ENCODE measurements at regions not wholly inside any gene's neighbourhood (a gene's known extent, or its start where the extent isn't known, plus 50 kb on each side); places are given as distances from the start of the nearest gene placed in this dataset.

DNA sequence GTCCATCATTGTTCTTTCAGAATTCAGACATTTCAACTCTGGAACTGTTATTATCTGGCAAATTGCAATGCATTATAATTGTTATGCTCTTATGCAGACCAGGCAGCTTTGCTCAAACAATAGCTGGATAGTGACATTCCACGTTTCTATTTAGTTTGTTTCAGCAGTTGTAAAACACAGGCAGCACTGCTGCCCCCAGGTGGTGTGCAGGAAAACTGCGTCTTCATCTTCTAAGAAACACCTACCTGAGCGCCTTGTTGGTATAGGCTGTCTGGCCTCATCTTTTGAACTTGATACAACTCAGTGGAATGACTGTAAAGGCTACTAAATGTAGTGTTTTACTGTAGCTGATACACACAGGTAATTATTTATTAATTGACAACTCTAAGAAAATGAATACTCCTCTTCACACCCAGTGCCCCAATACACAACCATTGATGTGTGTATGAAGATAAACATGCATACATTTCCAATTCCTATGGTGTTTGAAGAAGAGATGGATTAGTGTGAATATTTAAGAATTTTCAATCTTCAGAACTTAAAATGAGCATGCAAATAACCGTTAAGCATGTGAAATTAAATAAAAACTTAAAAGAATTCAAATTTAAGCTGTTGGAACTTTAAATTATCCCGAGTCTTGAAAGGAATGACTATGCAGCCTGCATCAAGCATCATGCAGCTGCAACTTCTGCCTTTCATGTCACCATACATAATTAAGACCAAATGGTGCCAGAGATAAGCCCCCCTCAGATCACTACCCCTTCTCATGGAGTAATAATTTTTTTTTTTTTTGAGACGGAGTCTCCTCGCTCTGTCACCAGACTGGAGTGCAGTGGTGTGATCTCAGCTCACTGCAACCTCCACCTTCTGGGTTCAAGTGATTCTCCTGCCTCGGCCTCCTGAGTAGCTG, 85.6 kb downstream of the CD8B2 start:
- peak; percentile 37 for DNase-seq

DNA sequence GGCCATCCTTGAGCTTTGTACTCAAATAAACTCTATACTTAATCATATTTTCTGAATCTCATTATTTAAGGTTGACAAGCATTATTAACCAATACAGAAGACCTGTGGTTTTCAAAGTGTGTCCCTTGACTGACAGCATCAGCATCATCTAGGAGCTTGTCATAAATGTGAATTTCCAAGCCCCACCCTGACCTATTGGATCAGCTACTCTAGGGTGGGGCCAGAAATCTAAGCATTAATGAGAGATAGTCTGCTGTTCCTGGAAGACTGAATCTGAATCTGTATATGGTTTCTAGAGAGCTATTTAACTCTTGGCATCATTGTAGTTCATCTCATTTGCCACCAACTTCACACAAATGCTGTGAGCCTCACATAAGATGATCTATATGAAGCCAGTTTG, 86.6 kb downstream of the CD8B2 start:
- DNase-seq = no peak

DNA sequence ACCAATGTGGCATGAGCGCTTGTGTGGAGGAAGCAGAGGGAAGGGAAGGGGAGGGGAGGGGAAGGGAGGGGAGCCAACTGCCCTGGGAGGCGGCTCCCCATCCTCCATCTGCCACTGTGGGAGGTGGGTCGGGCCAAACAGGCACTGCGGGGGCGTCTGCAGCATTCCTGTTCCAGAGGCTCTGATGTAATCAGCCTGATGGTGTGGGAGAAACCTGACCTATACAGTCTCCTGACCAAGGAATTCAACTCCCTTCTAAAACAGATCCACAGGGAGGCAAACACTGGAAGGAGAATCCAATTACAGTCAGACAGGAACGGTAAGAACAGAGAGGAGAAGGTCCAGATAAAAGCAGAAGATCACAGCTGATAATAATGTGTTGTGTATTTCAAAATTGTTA, 88.8 kb downstream of the CD8B2 start:
- DNase-seq = no peak

DNA sequence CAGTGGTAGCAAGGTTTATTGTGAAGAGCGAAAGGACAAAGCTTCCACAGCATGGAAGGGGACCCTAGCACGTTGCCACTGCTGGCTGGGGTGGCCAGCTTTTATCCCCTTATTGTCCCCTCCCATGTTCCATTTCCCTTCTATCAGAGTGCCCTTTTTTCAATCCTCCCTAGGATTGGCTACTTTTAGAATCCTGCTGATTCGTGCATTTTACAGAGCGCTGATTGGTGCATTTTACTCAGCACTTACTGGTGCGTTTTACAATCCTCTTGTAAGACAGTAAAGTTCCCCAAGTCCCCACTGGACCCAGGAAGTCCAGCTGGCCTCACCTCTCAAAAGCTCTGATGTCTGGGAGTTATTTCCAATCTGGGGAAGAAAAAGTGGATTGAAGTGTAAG, 90.1 kb downstream of the CD8B2 start:
- DNase-seq = no peak

DNA sequence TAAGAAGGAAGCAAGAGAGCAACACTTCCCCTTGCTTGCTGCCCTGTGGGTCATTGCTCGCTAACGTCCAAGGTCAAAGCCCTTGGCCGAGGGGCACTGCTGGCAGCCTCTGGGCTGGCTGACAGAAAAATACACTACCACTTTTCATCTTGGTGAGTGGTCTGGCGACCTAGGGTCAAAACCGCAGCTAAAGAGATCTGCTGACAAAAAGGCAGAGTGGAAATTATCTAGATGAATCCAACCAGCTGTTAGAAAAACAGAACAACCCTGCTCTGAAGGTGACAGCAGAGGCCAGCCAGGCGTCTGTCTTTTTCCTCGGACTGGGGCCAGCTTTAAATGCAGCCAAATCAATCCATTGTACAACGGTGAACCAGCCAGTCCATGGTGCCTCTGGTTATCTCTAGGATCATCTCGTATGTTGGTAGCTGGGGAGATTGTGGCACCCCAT, 92.6 kb downstream of the CD8B2 start:
- DNase-seq = no peak

DNA sequence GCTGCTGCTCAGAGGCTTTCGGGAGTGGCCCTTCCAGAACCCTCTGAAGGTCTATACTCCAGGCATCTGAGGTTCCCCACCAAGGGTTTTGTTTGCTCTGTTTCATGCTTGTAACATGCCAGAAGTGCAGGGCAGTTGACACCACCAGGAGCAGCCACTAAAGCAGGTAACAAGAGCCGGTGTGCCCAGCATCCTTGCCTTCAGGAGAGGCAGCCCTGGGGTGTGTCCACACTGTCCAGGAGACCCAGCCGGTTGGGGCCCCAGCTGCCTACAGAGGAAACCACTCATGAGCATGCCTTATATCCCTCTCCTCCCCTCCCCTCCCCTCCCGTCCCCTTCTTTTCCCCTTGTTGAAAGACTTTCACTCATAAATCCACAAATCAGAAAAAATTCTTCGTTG, 93.1 kb downstream of the CD8B2 start:
- DNase-seq = no peak

DNA sequence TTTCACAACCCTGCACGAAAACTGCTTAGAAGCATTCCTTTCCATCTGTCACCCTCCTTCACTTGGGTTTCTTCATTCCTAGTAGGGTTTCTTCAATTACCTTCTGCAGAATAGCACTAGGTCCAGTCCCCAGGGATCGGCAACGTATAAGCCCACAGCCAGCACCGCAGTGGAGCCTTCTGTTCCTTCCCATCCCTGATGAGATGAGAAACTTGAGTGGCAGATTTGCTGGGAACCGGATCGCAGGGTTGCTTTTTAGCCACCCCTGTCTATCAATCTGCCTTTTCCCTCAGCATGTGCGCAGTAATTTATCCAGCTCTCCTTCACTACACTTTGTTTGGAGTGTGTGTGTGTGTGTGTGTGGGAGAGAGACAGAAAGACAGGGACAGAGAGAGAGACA, 94.2 kb downstream of the CD8B2 start:
- no peak for DNase-seq

DNA sequence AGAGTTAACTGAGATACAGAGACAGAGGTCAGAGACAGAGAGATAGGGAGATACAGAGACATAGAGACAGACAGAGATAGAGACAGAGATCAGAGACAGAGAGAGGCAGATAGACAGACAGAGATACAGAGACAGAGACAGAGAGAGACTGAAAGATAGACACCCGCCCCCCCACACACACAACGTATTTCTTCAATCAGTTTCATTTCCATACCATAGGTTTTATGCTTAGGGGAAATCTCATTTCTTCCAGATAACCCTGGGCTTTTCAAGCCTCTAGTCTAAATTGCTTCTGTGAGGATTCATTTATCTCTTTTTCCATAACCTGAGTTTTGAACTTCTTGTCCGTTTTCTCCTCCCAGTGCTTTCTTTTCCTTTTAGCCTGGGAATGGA, 94.6 kb downstream of the CD8B2 start:
- DNase-seq = no peak

DNA sequence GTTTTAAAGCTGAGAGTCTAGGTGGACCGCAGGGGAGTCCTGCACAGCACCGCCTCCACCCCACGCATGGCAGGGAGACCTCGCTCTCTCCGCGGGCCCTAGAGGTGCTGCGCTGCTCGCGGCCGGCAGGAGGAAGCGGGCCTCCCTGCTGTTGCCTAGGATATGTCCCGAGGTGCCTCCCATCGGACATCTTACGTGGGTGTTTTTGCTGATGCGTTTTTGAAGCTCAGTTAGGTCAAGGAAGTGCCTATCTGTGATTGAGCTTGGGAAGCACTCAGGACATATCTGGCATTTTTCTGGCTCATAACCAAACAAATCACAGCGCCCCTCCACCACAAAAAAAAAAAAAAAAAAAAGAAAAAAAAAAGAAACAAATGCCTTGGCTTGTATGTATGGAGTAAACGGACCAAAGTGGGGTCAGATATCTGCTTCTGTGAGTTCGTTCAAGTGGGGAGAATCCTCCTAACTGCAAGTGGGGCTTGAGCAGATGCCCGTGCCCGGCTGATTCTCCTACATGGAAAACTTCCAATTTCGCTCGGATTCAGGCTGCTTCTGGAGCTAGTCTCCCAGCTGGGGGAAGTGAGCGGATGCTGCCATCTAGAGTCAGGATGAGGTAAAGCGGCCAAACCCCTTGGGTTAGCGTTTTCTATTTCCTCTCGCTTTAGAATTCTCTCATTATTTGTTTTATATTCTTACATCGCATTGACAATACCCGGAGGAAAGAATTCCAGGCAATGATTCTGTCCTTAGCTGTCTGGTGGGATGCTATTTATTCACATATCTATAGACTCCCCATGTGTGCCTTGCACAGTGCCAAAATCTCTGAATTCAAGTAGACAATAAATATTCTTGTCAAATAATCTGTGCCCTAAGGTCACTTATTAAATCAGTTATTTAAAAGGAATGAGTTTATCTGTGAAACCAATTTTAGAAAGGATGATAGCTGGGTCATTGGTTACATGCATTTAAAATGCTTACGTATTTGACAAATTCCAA, 95.3 kb downstream of the CD8B2 start:
- DNase-seq = peak; percentile 59

DNA sequence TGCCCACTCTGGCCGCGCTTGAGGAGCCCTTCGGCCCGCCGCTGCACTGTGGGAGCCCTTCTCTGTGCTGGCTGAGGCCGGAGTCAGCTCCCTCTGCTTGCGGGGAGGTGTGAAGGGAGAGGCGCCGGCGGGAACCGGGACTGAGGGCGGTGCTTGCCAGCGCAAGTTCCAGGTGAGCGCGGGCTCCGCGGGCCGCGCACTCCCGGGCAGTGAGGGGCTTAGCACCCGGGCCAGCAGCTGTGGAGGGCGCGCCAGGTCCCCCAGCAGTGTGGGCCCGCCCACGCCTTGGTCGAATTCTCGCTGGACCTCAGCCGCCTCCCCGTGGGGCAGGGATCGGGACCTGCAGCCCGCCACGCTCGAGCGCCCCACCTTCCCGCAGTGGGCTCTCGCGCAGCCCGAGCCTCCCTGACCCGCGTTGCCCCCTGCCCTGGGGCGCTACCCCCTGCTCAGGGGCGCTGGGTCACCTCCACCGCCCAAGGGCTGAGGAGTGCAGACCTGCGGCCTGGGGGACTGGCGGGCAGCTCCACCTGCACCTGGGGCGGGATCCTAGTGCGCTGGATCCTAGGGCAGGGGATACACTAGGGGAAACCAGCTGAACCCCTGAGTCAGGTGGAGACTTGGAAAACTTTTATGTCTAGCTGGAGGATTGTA, 97.3 kb downstream of the CD8B2 start:
- no peak for DNase-seq

DNA sequence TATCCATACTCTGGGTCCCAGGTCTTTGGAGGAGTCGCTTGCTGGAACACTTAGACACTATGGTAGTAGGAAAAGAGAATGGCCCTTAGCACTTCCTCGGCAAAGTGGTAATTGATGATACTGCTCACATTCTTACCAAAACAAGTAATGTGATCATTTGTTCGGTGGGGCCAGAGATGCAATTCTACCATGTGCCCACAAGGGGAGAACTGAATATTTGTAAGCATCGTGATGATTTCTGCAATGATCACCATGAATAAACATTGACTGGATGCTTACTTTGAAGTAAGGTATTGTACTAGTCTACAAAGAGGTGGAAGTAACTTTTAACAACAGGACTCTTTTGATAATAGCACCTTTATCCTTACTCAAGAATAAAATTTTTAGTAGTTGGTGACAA, 109.7 kb downstream of the CD8B2 start:
- no peak for DNase-seq

DNA sequence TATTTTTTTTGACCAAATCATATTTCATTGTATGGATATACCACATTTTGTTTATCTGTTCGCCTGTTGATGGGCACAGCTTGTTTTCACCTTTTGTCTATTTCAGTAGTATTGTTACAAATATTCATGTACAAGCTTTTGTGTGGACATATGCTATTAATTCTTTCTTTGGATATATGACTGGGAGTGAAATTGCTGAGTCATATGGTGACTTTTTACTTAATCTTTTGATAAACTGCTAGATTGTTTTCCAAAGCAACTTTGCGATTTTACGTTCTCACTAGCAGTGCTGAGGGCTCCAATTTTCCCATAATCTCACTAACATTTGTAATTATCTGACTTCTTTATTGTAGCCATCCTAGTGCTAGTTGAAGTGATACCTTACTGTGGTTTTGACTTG, 112.4 kb downstream of the CD8B2 start:
- DNase-seq = no peak

DNA sequence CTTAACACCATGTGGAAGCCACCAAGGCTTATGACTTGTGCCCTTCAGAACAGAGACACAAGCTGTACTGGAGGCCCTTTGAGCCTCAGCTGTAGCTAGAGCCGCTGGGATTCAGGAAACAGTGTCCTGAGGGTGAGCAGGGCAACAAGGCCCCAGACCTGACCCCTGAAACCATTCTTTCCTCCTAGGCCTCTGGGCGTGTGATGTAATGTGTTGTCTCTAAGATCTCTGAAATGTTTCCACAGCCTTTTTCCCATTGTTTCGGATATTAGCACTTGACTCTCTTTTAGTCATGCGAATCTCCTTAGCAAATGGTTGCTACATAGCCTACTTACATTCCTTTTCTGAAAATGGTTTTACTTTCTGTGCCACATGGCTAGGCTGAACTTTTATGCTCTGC, 114.9 kb downstream of the CD8B2 start:
- DNase-seq = no peak

DNA sequence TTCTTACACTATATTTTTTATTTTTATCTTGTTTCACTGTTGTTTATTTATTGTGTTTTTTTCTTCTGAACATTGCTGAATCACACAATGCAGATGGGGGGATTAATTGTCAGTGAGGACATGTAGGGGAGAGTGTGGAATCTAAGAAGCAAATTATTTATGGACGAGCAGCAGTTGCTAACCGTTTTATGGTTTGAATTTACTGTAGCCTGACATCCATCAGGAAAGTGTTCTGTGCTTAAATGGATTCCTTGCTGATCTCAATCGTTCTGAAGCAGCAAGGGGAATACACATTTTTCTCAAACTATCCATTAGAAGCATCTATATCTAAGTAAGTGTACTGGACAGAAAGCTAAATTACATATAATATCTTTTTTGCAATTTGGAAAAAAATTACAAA, 119.5 kb downstream of the CD8B2 start:
- no peak for DNase-seq

DNA sequence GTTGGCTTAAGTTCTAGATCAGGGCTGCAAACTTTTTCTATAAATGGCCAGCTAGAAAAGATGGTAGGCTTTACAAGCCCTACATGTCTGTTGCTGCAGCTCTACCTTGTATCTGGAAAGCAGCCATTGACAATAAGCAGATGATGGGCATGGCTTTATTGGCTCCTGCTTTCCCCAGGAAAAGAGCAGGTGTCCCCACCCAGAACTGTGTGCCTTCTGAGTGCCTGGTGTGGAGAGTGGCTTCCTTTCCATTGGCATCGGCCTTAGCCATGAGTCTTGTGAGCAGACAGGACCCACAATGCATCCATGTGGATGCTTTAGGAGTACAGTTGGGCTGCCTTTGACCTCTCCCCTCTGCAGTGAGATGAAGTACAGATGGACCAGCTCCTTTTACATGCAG, 120.2 kb downstream of the CD8B2 start:
- no peak for DNase-seq

DNA sequence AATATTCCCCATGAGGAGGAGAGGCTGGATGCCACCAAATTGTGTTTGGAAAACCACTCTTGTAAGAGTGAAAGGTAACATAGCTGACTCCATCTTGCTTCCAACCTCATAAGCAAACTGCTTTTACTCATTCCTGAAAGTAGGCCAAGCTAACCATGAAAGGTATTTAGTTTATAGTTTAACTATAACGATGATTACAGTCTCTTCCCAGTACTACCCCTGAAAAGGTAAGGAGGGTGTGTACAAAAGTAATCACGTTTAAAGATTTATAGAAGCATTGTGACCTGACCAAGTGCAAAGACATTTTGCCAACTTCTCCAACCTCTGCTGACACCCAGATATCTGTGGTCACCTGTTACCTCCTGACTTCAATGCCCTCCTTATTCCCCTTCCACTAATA, 122.6 kb downstream of the CD8B2 start:
- DNase-seq = no peak

DNA sequence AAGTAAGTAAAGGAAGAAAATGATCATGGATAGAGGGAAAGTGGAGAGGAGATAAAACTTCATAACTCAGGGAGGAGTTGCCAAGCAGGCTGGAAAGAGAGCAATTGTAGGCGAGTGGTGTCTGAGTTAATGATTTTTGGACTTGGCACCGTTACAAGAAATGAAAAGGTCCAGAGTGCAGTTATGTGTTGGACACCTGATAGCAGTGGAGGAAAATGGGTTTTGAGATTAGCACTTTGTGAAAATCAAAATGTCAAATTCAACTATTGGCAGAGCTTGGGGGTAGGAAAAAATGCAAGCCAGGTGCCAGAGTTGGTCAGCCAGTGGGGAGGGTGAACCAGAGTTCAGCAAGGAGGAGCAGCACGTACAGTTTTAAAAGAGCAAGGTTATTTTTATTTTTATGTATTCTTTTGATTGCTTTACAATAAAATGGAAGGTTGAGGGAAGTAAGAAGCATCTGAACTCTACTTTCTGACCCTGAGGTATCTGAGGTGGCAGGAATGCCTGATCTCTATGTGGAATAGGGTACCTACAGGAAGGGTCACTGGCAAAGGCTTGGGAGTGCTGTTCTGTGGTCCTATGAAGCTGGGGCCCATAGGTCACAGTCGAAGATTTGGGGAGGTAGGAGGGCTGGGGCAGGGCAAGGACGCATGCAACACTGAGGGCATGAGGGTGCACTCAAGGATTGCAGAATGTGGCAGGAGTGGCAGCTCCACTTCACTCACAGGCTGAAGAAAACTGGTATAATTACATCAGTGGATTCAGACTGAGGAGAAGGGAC, 127.5 kb downstream of the CD8B2 start:
- no peak for DNase-seq

DNA sequence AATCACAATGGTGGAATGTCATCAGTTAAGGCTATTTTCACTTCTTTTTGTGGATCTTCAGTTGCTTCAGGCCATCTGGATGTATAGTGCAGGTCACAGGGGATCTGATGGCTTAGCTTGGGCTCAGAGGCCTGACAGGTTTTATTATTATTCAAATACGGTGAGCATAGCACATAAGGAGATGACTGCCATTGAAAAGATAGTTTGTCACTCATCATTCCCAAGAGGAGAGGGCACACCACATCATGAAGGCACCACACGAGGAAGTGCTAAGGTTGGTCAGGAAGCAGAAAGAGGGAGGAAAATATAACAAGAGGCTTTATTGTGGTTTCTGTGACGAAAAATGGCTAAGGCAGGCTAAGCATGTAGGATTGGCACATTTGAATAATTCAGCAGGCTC, 131.4 kb downstream of the CD8B2 start:
- no peak for DNase-seq

DNA sequence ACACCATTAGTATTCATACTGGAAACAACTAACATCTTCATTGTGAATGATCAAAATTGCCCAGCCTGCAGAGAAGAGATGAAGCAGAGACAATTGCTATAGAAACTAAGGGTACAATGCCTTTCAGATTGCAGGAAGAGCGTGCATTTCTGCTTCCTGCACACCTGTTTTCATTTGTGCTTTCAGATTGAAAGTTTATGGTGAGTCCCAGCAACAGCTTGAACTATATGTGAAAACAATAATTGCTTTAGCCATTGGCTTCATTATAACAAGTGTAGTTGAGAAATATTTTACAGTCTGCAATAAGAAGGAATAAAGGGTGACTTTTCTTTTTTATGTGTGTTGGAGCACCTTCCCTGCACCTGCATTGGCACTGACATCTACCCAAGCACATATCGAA, 136.3 kb downstream of the CD8B2 start:
- no peak for DNase-seq

DNA sequence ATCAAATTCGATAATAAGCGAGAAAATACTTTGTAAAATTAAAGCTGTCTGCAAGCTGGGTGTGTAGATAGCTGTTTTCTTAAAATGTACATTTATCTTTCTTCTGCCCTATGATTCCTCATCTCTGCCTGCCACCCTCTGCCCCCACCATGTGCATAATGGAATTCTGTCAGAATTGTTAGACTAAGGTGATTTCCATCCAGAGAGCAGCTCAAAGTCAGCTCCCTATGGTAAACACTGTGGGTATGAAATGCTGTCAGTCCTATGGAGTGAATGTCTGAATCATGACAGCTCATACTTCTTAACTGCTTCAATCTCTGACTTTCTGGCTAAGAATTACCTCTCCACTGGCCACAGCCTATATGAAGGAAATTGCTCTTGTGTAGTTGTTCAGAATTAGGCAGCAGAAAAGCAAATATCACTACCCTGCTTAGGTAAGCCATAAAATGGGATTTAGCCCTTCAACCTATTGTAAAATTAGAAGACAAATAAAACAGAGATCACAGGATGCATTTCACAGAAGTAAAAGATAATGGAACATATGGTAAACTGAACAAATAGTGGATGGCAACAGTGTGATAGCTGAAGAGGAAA, 137.7 kb downstream of the CD8B2 start:
- no peak for DNase-seq

DNA sequence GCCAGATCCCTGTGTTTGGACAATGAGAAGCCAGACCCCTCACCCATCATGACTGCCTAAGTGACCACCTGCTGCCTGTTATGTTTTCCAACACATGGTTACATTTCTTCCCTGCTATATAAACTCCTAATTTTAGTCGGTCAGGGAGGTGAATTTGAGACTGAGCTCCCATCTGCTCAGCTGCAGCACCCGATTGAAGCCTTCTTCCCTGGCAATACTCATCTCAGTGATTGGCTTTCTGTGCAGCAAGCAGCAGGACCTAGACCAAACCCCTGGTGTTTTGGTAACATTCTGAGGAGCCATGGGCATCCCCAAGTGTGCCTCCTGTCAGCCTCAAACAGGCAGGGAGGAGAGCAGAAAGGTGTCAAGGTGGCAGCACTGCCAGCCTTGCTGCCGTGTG, 141.2 kb downstream of the CD8B2 start:
- DNase-seq = no peak

DNA sequence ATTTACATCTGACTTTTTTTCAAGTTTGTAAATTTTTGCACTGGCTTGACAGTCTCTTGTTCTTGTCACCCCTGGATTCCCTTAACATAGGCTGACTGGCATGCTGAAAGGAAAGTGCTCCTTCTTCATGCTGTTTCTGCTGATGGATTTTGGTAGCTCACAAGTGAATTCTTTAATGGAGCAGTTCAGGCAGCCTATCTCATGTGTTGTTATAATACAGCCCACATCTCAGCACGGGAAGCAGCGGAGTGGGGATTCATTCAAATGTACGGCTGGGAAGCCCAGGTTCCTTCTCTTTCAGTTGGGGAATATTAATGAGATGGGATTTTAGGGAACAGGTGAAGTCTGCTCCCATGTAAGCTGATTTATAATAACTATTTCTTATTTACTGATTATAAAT, 142.8 kb downstream of the CD8B2 start:
- DNase-seq = no peak
